ENCODE measurements at regions not wholly inside any gene's neighbourhood (a gene's known extent, or its start where the extent isn't known, plus 50 kb on each side); places are given as distances from the start of the nearest gene placed in this dataset.
"Not testable (repeated sequence)": the region's sequence is repeated elsewhere in the genome, so short reads cannot be mapped to it uniquely, and the experiment has no call there.

- H3K27ac Mint-ChIP-seq: no peak overlapping the region
- H3K9me3 Mint-ChIP-seq: peaks cover 9% of the 10 kb centered on the region
- H3K36me3 Mint-ChIP-seq: peaks cover 10% of the 10 kb centered on the region
- no peak for TF ChIP-seq E2F5 (CRISPR knock-in tag; IDR thresholded peaks at IDR 0.05)
- TF ChIP-seq CDX4 (CRISPR knock-in tag; IDR thresholded peaks at IDR 0.05; ENCODE audit: borderline replicate concordance): no peak
- no peak for TF ChIP-seq USF1 (CRISPR knock-in tag; IDR thresholded peaks at IDR 0.05)
- no peaks in the 10 kb centered on the region for H3K27me3 Mint-ChIP-seq (ENCODE audit: low read depth)
- no peak for DNase-seq (ENCODE audit: low spot score)
- H3K4me3 Mint-ChIP-seq: no peak overlapping the region
- no peak for ATAC-seq
- peaks cover 35% of the 10 kb centered on the region for H3K4me1 Mint-ChIP-seq
- CTCF ChIA-PET: no interaction called here
- POLR2A ChIA-PET: no interaction called here
These were observed 364.0 kb downstream of the ZIC3 start for GRCh38 chrX:137929951-137930350.

GRCh38 chrX:137930533-137930932, 364.6 kb downstream of the ZIC3 start:
- H3K9me3 Mint-ChIP-seq: peaks cover 13% of the 10 kb centered on the region
- H3K27ac Mint-ChIP-seq: no peak overlapping the region
- peaks cover 35% of the 10 kb centered on the region for H3K4me1 Mint-ChIP-seq
- peak; percentile 75; the same call in 1 of the 2 replicates for ATAC-seq
- CTCF ChIA-PET: no interaction called here
- no peak overlapping the region for H3K4me3 Mint-ChIP-seq
- no peak for TF ChIP-seq KAT7 (CRISPR knock-in tag; IDR thresholded peaks at IDR 0.05; ENCODE audit: borderline replicate concordance)
- no peak for TF ChIP-seq MXD4 (CRISPR knock-in tag; IDR thresholded peaks at IDR 0.05; ENCODE audit: borderline replicate concordance)
- TF ChIP-seq HMGXB4 (CRISPR knock-in tag; IDR thresholded peaks at IDR 0.05): no peak
- no peak for TF ChIP-seq USF1 (CRISPR knock-in tag; IDR thresholded peaks at IDR 0.05)
- TF ChIP-seq ARID4B (CRISPR knock-in tag; IDR thresholded peaks at IDR 0.05; ENCODE audit: borderline replicate concordance): no peak
- TF ChIP-seq SMAD4 (CRISPR knock-in tag; IDR thresholded peaks at IDR 0.05): no peak
- no peak for TF ChIP-seq PRDM15 (CRISPR knock-in tag; IDR thresholded peaks at IDR 0.05)
- TF ChIP-seq ZNF281 (CRISPR knock-in tag; IDR thresholded peaks at IDR 0.05): no peak
- TF ChIP-seq JAZF1 (CRISPR knock-in tag; IDR thresholded peaks at IDR 0.05): no peak
- no peak for TF ChIP-seq NFE2L1 (CRISPR knock-in tag; IDR thresholded peaks at IDR 0.05)
- TF ChIP-seq ZMAT4 (CRISPR knock-in tag; IDR thresholded peaks at IDR 0.05): no peak
- TF ChIP-seq TCF7 (CRISPR knock-in tag; IDR thresholded peaks at IDR 0.05; ENCODE audit: low read depth): no peak
- POLR2A ChIA-PET: no interaction called here
- H3K36me3 Mint-ChIP-seq: peaks cover 15% of the 10 kb centered on the region
- DNase-seq (ENCODE audit: low spot score): no peak
- H3K27me3 Mint-ChIP-seq (ENCODE audit: low read depth): no peaks in the 10 kb centered on the region

- POLR2A ChIA-PET; CTCF ChIA-PET; H3K27ac Mint-ChIP-seq; H3K27me3 Mint-ChIP-seq (ENCODE audit: low read depth); ATAC-seq; DNase-seq (ENCODE audit: low spot score); H3K4me3 Mint-ChIP-seq: not testable (repeated sequence)
- Mint-ChIP-seq H3K9me3 (peaks cover 36% of the 10 kb centered on the region), H3K4me1 (peaks cover 23% of the 10 kb centered on the region), H3K36me3 (peaks cover 29% of the 10 kb centered on the region)
These were observed 368.3 kb downstream of the ZIC3 start for GRCh38 chrX:137934214-137934613.
